ENCODE measurements at regions not wholly inside any gene's neighbourhood (a gene's known extent, or its start where the extent isn't known, plus 50 kb on each side); places are given as distances from the start of the nearest gene placed in this dataset.

DNA sequence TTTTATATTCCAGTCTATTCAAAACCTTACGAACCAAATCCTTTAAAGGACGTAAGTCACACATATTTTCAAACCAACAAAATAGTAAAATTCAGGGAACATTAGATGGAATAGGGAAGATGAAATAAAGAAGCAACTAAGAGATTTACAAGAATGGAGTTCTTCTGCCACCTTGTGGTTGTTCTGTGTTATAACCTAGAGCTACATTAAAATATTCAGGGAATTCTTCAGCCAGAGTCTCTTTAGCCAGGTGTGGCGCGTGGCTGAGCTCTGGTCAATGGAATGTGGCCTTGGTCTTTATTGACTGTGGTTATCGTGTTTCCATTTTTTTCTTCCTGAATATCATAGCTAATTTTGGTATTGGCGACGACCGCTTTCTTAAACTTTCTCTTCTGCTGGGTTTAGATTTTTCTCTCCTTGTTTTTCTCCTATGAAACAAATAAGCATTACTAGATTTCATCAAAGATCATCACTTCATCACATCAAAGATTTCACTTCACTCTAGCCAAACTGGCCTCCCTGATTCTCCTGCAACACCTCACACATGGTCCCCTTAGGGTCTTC, 221.3 kb downstream of the MRPL39 start:
- Histone ChIP-seq H2BK15ac (ENCODE audit: low read length) (no peak overlapping the region), H3K4me3 (ENCODE audit: extremely low read depth in 1 of 4, insufficient read depth in 2 of 4, low read depth in 3 of 4, low read length in 4 of 4) (no peak overlapping the region), H3K14ac (ENCODE audit: insufficient read length) (no peak overlapping the region), H4K20me1 (replicated peaks in 1 of 2; ENCODE audit: control insufficient read depth in 1 of 2, insufficient read depth in 2 of 2, low read length in 2 of 2) (no peaks in the 10 kb centered on the region), H2BK5ac (ENCODE audit: low read depth, low read length) (no peak overlapping the region), H3K27me3 (replicated peaks in 1 of 4; ENCODE audit: control insufficient read depth in 3 of 4, extremely low read depth in 1 of 4, insufficient read depth in 3 of 4, low read length in 3 of 4) (no peaks in the 10 kb centered on the region), H2BK20ac (ENCODE audit: low read length) (0 out of 2 replicates have a peak overlapping the region, but pooled peaks have one; percentile 53), H4K91ac (replicated peaks; ENCODE audit: insufficient read length, low read length) (no peak overlapping the region), H2AK5ac (ENCODE audit: low read depth, low read length) (no peak overlapping the region), H2BK120ac (replicated peaks; ENCODE audit: low read depth, low read length) (no peak overlapping the region), H4K5ac (ENCODE audit: insufficient read length, low read depth, low read length) (no peak overlapping the region), H3K23me2 (ENCODE audit: low read depth, low read length) (no peaks in the 10 kb centered on the region), H3K4ac (replicated peaks; ENCODE audit: insufficient read length, low read depth, low read length) (no peak overlapping the region), H3K4me2 (ENCODE audit: insufficient read depth in 1 of 2, low read depth in 2 of 2, low read length in 2 of 2) (no peak overlapping the region; a peak in 1 of 4 replicates), H3K79me2 (ENCODE audit: control insufficient read depth in 1 of 2, insufficient read depth in 2 of 2, low read length in 2 of 2) (no peaks in the 10 kb centered on the region), H2AFZ (ENCODE audit: low read length) (peak overlapping the region; percentile 80; the same call in 1 of the 2 replicates), H3K27ac (ENCODE audit: low read depth, low read length) (no peak overlapping the region), H4K8ac (ENCODE audit: extremely low read depth, insufficient read depth, low read length) (no peak overlapping the region), H3K36me3 (ENCODE audit: control insufficient read depth in 2 of 4, insufficient read depth in 4 of 4, low read length in 3 of 4) (no peaks in the 10 kb centered on the region), H3K18ac (ENCODE audit: extremely low read depth, low read length) (no peak overlapping the region), H2BK12ac (ENCODE audit: low read depth, low read length) (no peak overlapping the region), H3K79me1 (ENCODE audit: low read depth, low read length) (no peaks in the 10 kb centered on the region), H3K4me1 (replicated peaks in 1 of 4; ENCODE audit: control insufficient read depth in 3 of 4, insufficient read depth in 4 of 4, low read length in 3 of 4) (peaks cover 0 to 3% (median 0%) of the 10 kb centered on the region in 4 experiments; a peak in 2 of 7 replicates), H3K9ac (replicated peaks in 1 of 4; ENCODE audit: extremely low read depth in 1 of 4, low read depth in 3 of 4, low read length in 3 of 4) (no peak overlapping the region), H3K23ac (ENCODE audit: insufficient read length) (no peak overlapping the region), H3K56ac (replicated peaks; ENCODE audit: insufficient read length, low read depth, low read length) (no peak overlapping the region), H3K9me3 (ENCODE audit: insufficient read depth in 2 of 2, low read depth in 1 of 2, low read length in 1 of 2) (no peaks in the 10 kb centered on the region)
- peak; percentile 84 for FAIRE-seq
- WGBS, 2 experiments (ENCODE audit: extremely low coverage in 1 of 2, insufficient coverage in 1 of 2, insufficient read length in 1 of 2, insufficient replicate concordance in 2 of 2, low coverage in 1 of 2, low lambda C conversion rate in 2 of 2, missing lambda C conversion rate in 1 of 2), result 19% methylated on average over 8 of the region's 8 CpGs; no CpG with 5 or more reads in 1 of the 2 experiments
- no peak for TF ChIP-seq CEBPB (IDR thresholded peaks at IDR 0.05; ENCODE audit: low read depth, low read length)
- TF ChIP-seq ASH2L (IDR thresholded peaks at IDR 0.05; ENCODE audit: low read length), result no peak
- no peak for TF ChIP-seq RFX5 (IDR thresholded peaks at IDR 0.05; ENCODE audit: borderline replicate concordance, low read depth, low read length)
- peak in 2 of 3 experiments; percentile 58 to 59; a peak in 2 of 4 replicates for TF ChIP-seq CTCF (IDR thresholded peaks at IDR 0.05; ENCODE audit: control extremely low read depth in 1 of 3, insufficient read depth in 1 of 3, low read depth in 1 of 3, low read length in 3 of 3)
- TF ChIP-seq TCF12 (IDR thresholded peaks at IDR 0.05; ENCODE audit: low read depth, low read length), result peak; percentile 81; the same call in 1 of the 2 replicates
- TF ChIP-seq RAD21 (IDR thresholded peaks at IDR 0.05 in 1 of 2, conservative IDR thresholded peaks at IDR 0.05 in 1 of 2; ENCODE audit: low read depth in 2 of 2, low read length in 2 of 2), result peak; percentile 81 to 87
- TF ChIP-seq RXRA (IDR thresholded peaks at IDR 0.05; ENCODE audit: insufficient read depth, low read depth, low read length), result no peak
- peak; percentile 49; the same call in 1 of the 2 replicates for TF ChIP-seq MAX (IDR thresholded peaks at IDR 0.05)
- DNase-seq (ENCODE audit: low read depth in 1 of 2, low spot score in 2 of 2), result no peak
- ChIA-PET CTCF (ENCODE audit: partially characterized antibody) (interaction anchor here (0.6 to 3.5 kb wide), 22 partner anchors 9 to 1011 kb away, joined by 3 to 40 read pairs (median 3); no protein-coding TSS in a partner anchor), POLR2A (ENCODE audit: partially characterized antibody) (no interaction called here)
